HEK293 (cell line): ENCODE measurements at regions not wholly inside any gene's neighbourhood (a gene's known extent, or its start where the extent isn't known, plus 50 kb on each side); places are given as distances from the start of the nearest gene placed in this dataset.
"Not testable (repeated sequence)": the region's sequence is repeated elsewhere in the genome, so short reads cannot be mapped to it uniquely, and the experiment has no call there.

ENCODE experiments used
- CTCF ChIP-seq: fragments of 450-650 bp; formaldehyde crosslinking; IDR thresholded peaks from 2 replicates; pipeline ENCODE4 v1.5.1; 2016; ENCODE audit warnings: missing biosample characterization, missing genetic modification characterization
- KLF16 ChIP-seq: fragments of 450-650 bp; formaldehyde crosslinking; IDR thresholded peaks from 2 replicates; pipeline ENCODE4 v1.5.1; 2017; ENCODE audit warnings: missing biosample characterization, missing genetic modification characterization
- REST ChIP-seq: fragments of 450-650 bp; formaldehyde crosslinking; IDR thresholded peaks from 2 replicates; pipeline ENCODE4 v1.5.1; 2016; ENCODE audit warnings: missing biosample characterization, missing genetic modification characterization
- SP7 ChIP-seq: fragments of 450-650 bp; formaldehyde crosslinking; IDR thresholded peaks from 2 replicates; pipeline ENCODE4 v1.5.1; 2016; ENCODE audit warnings: missing biosample characterization, missing genetic modification characterization
- ZNF280D ChIP-seq: fragments of 450-650 bp; formaldehyde crosslinking; IDR thresholded peaks from 2 replicates; pipeline ENCODE4 v1.5.1; 2016; ENCODE audit warnings: missing biosample characterization, missing genetic modification characterization
- ZNF514 ChIP-seq: fragments of 450-650 bp; formaldehyde crosslinking; IDR thresholded peaks from 2 replicates; pipeline ENCODE4 v1.5.1; 2016; ENCODE audit warnings: missing biosample characterization, missing genetic modification characterization
- ZNF530 ChIP-seq: fragments of 450-650 bp; formaldehyde crosslinking; IDR thresholded peaks from 2 replicates; pipeline ENCODE4 v1.5.1; 2016; ENCODE audit warnings: low read depth, missing biosample characterization, missing genetic modification characterization
- ZNF658 ChIP-seq: fragments of 450-650 bp; formaldehyde crosslinking; IDR thresholded peaks from 2 replicates; pipeline ENCODE4; 2016; ENCODE audit warnings: missing biosample characterization, missing genetic modification characterization

- TF ChIP-seq CTCF (tag by site-specific recombination); KLF16 (tag by site-specific recombination); REST (tag by site-specific recombination); ZNF280D (tag by site-specific recombination); ZNF530 (tag by site-specific recombination); ZNF658 (tag by site-specific recombination); ZNF514; SP7: not testable (repeated sequence)
Measured at GRCh38 chr2:153534590-153534989, 56.0 kb upstream of the RPRM start.
